ENCODE measurements at regions not wholly inside any gene's neighbourhood (a gene's known extent, or its start where the extent isn't known, plus 50 kb on each side); places are given as distances from the start of the nearest gene placed in this dataset.
A peak's percentile ranks its signal among the peaks of the same experiment; 100 is the strongest.

DNA sequence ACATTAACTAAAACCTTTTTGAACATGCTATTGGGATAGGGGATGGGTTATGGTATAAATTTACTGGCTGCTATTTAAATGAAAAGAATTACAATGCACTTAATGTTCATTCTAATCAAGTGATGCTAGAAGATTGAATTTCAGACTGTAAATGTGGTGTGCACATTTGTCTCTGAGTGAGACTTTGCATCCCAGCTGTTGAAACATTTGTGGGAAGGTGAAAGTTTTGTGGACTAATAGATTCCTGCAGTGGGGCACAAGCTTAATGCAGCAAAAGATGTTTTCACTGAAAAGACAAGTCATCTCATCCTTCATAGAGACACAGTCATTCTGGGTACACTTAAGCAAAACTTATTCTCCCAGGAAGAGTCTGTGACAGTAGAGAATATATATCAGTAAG lies 323.6 kb downstream of the NFIB start:
- no peak for DNase-seq

DNA sequence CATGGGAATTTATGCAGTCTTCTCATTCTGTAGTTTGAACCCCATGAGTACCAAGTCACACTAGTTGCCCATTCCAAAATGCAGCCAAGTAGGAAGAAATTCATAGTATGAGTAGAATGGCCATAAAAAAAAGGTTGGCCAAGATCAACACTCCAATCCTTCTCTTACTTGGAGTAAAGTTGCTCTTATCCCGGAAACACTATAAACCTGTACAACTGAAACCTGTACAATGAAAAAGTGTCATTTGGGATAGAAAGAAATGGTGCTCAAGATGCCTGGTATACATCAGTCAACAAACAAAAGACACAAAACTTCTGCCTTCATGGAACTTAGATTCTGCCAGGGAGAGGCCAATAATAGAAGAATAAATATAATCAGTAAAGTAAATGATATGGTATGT lies 325.0 kb downstream of the NFIB start:
- no peak for DNase-seq

DNA sequence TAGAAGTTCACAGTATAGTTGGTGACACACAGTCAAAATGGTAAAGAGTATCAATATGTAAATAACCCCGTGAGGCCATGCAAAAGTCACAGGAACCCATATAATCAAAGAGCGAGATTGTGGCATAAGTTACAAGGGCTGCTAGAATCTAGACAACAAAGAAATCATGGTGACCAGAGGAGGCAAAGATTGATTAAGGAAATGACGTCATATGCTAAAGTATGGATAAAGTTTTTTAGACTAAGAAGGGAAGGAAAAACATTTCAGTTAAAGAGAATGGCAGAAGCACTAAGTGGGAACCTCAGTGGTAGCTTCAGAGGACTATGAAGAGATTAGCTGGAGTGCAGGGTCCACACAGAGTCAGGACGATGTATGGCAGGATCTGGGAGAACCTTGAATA lies 330.3 kb downstream of the NFIB start:
- DNase-seq: no peak

DNA sequence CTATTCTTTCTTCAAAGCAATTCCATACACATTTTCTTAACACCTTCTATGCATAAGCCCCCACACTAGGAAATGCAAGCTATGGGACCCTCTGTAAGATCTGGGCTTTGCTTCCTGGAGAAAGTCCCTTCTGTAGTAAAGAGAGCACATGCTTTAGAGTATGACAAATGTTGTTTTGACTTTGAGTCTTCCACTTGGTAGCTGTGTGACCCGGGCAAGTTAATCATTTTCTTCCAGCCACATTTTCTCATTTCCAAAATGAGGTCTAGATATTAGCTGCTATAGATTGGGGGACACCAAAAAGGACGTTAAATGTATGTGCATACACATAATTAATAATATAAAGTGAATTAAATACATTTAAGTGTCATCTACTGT lies 334.0 kb downstream of the NFIB start:
- no peak for DNase-seq

- DNase-seq: no peak
These were observed 338.2 kb downstream of the NFIB start for GRCh38 chr9:13975611-13976290.

- no peak for DNase-seq
These were observed 339.1 kb downstream of the NFIB start for GRCh38 chr9:13974891-13975290.

DNA sequence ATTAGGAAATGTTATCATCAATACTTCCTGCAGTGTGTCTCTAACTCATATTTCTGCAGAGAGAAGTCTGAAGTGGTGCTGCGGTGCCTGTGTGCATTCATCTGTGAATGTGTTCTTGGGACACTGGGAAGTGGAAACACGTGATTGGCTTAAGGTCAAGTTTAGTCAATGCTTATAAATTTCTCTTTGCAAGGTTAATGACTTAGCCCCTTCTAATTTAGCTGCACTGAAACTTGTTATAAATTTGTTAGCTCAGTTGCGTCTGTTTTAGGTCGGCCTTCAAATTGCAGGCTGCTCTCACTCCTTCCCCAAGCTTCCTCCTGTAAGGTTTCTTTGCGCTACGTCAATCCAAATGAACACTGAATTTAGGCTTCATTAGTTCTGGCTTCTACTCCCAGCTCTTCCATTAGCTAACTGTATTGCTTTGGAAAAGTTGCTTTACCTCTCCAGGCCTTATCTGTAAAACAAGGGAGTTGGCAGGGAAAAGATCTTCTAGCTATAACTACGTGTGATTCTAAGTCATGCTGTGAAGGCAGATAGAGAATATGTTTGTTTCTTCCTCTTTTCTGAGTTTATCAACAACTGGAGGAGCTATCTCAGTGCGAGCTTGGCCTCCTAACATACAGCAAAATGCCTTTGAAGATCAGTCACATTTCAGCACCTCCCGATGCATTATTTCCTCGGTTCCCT lies 341.8 kb downstream of the NFIB start:
- DNase-seq: no peak

DNA sequence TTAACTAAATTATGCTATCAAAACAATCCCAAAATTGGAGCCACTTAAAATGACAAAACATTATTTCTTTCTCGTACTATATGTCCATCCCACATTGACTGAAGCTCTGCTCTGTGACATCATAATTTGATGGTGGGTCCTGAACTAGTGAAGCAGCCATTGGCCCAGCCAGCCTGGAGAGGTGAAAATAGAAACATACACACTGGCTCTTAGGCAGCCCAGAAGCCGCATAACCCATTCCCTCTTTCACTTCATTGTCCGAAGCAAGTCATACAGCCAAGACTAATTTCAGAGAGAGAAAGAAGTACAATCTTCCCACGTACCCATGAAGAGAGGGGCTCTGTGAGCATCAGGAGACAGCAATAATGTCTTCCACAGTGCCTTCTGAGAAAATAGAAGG lies 342.5 kb downstream of the NFIB start:
- no peak for DNase-seq

DNA sequence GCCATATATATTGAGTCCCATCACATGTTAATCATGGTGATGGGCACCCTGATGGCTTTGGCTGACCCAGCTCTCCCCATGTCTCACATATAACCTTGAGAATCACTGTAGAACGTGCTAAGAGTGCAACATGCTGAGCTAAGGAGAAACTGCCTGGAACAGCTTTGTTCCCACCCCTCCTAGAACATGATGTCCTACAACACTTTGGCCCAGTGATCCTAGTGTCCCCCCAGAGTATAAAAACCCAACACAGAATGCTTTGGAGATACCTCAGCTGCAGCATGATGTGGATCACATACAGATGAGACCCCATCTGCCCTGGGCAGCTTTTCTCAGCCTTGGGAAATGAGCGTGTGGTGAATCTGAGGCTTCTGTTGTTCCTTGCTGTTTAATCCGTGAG lies 343.5 kb downstream of the NFIB start:
- DNase-seq: no peak

DNA sequence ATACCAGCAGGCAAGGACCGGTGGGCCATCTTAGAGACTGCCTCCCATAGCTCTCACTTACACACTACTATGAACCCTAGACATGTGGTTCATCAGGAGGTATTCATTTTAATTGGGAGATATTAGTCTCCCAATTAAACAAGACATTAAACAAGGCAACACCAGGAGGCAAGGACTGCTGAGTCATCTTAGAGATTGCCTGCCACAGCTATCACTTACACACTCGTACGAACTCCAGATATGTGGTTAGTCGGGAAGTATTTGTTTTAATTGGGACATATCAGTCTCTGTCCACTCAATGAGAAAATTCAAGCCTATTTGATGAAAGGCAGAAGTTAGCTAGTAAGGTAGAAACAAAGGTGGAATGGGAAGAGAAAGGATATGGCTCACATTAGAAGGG lies 343.9 kb downstream of the NFIB start:
- DNase-seq: no peak

- no peak for DNase-seq
These were observed 346.5 kb downstream of the NFIB start for GRCh38 chr9:13967438-13967837.

DNA sequence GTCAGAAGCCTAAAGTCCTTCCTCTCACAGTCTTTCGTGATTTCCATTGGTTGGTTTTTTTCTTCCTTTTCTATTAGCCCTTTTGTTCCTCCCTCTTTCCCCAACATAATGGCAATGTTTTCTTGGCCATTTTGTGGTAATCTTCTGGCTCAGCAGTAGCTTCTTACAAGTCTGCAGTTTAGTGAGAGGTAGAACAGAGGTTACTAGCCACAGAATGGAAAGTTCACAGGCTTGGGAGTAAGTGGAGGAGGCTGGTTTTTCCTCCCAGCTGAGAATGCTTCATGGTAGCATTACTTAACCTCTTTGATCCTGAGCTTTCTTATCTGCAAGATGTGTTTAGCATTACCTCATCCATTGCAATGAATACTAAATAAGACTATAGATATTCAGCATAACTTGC lies 346.9 kb downstream of the NFIB start:
- no peak for DNase-seq

DNA sequence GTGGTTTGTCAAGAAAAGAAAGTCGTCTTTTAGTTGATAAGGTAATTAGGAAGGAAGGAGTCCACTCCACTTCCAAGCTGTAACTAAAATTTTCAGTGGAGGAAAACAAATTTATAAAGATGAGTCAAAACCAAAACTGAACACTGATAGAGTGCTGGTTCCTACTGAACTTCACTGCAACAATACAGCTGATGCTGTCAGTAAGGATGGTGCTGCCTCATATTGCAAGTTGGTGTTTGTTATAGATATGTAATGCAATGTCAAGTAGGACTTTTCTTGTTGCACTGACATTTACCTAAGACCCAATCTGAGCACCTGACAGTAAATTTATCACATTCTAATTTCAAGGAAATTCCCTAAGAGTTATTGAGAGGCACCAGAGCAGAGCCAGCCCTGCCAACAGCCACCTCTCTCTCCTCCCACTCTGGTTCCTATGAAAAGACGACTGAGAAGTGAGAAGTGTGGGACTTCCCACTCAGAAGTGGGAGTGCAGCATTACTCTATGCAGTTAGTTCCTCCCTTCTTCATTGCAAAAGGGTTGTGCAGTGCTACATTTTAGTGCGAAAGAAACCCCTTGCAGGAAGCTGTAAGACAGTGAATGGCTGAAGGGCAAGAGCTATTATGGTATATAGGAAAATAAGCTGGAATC lies 350.8 kb downstream of the NFIB start:
- DNase-seq: no peak

GRCh38 chr9:13962006-13962405 lies 351.9 kb downstream of the NFIB start:
- no peak for DNase-seq

GRCh38 chr9:13960011-13960765 lies 353.8 kb downstream of the NFIB start:
- DNase-seq: no peak

GRCh38 chr9:13958672-13959071 lies 355.3 kb downstream of the NFIB start:
- DNase-seq: no peak

- DNase-seq: no peak
These were observed 356.9 kb downstream of the NFIB start for GRCh38 chr9:13957089-13957488.

DNA sequence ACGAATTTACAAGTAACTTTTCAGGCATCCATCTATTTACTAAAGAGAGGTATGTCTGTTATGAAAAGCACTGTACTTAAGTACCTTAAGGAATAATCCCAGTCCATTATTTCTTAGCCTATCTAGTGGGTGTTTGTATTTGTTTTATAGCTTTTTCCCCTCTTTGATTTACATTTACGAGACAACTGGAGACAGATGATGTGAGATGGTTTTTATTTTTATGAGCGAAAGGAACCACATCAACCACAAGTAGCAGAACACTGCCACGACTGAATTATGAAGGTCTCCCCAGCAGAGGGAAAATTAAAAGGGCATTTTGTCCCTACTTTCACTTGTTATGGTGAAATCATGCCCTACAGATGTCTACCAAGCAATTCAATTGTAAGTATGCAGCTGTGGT lies 357.8 kb downstream of the NFIB start:
- no peak for DNase-seq

DNA sequence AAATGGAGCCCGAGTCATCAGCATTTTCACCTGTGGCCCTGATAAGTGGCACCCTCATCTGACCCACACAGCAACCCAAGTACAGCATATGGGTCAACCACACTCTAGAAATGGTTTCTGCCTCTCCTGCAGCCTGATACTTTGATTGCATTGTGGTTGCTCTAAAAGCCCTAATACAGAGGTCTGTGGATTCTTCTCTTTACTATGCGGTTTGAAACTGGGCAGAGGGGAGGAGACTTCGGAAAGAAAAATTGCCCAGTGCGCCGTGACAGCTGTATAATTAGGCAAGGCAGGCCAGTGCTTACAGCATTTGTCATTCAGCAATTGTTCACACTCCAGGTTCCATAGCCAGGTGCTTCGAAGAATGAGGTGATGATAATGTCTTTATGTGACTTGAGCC lies 361.0 kb downstream of the NFIB start:
- DNase-seq: no peak

GRCh38 chr9:13948037-13948436 lies 365.9 kb downstream of the NFIB start:
- DNase-seq: no peak

- DNase-seq: no peak
These were observed 370.8 kb downstream of the NFIB start for GRCh38 chr9:13943176-13943575.

DNA sequence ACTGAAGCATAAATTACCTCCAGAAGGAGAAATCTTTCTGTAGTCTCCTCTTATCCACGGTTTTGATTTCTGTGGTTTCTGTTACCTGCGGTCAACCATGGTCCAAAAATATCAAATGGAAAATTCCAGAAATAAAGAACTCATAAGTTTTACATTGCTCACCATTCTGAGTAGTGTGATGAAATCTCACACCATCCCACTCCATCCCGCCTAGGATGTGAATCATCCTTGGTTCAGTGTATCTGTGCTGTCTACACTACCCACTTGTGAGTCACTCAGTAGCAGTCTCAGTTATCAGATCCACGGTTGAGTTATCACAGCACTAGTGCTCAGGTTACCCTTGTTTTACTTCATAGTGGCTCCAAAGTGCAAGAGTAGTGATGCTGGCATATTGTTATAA lies 371.2 kb downstream of the NFIB start:
- peak; percentile 1 for DNase-seq

DNA sequence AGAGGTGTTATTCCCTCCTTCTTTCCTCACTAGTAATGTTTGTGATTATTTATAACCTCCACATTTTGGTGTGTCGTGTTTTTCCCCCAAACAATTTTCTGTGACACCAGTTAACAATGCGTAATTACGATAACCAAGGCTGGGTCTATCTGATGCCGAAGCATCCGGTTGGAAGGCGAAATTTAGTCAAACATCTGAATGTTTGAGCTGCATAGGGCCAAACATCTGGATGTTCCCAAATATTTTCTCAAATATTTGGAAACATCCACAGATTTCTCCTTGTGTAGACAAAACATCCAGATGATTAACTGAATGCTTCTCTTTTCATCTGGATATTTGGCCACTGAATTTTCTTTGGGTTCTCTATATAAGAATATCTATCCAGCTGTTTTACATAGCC lies 371.7 kb downstream of the NFIB start:
- DNase-seq: no peak

DNA sequence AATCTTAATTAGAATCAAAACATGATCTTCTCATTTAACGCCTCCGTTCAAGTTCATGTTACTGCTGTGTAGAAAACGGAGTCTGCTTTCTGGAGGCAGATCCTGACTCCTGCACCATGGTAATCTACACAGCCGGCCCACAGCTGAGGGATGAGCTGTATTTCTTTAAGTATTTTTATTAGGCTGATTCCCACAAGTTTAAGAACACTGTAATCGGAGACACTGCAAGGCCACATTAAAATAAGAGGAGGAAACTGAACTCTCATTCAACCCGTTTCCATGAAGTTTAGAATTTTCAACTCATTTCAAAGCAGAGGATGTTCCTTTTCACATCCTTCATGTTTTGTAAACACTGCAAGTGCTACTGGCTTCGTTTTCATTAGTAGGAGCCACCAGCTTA lies 372.2 kb downstream of the NFIB start:
- no peak for DNase-seq
